HK-2 (cell line): ENCODE measurements at regions not wholly inside any gene's neighbourhood (a gene's known extent, or its start where the extent isn't known, plus 50 kb on each side); places are given as distances from the start of the nearest gene placed in this dataset.

Source experiments
- DNase-seq: peaks from one replicate; pipeline ENCODE4 v3.0.0-alpha.2; 2018; ENCODE audit not compliant: unreplicated experiment

GRCh38 chr6:11358904-11359830 lies 126.7 kb upstream of the NEDD9 start:
- DNase-seq, result no peak

DNA sequence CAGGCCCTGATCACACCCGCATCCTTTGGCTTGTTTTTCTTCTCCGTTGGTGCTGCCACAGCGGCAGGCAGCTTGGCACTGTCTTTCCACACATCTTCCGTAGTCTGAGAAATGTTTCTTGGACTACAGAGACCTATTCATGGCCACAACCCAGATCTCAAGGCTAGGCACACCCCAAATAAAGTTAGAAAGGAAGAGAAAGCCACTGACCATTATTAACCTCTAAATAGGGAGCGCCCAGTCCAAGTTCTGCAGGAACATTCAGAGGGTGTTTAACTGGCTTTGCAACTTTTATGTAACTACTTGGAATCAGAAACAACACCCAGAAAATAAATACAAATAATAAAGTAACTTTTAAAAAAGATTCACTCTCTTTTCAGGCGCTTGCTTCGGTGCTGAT lies 124.8 kb upstream of the NEDD9 start:
- no peak for DNase-seq

DNA sequence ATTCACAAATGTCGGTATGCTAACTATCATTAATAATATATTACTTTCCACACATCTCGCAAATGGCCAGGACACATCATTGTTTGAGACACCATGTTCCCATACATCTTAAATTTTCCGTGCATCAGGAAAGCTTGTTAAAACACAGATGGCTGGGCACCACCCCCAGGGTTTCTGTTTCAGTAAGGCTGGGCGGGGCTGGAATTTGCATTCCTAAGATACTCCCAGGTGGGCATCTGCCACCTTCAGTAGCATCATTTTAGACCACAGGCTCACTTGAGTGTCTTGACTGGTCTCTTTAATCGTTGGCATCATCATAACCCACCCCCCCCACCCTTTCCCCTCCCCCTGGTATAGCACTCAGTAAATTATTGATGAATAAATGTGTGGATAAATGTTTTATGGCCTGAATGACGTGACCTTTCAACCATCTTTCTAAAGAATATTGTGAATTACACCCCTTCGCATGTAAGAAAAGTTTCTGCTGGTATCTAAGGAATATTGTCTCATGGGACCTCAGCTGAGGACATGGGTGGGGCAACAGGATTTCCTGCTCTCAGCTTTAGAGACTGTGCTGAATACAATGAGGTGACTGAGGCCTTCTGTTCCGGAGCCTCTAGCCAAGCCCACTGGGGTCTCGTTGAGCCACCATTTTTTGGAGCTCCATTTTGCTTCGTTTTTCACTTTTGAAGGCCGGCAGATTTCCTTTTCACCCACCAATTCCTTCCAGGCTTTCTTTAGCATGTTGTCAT lies 124.1 kb upstream of the NEDD9 start:
- DNase-seq, result no peak

DNA sequence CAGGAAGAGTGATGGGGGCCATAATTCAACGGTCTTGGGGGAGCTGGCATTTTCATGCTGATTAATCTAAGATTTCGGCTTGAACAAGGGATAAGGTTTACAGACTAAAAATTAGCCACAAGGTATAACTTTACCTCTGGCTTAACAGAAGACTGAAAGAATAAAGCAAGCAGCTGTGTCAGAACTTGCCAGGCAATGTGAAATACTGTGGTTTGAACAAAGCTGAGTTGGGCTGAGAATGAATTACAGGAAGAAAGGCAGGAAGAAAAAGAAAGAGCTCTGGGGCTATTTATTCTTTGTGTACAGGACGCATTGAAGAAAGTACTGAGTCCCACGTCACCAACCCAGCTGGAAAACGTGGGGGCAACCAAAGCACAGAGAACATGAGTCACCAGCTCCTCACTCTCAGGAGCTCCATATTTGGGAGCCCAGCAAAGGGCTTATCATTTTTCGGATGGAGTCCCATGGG lies 121.5 kb upstream of the NEDD9 start:
- no peak for DNase-seq

DNA sequence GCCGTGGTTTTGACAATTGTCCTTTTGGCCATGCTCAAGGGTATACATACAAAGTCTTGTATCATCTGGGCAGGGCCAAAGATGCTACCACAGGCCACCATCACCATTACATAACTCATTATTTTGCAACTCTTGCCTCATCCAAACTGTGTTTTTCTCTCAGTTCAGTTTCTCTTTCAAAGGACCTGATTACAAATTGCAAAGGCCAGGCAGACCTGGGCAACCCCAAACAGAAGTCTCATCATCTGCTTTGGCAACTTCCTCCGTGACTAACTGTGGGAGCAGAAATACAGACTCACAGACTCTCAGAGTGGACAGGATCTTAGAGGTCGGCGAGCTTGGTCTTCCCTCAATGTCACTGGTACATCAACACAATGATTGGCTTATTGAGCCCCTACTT lies 117.8 kb upstream of the NEDD9 start:
- DNase-seq, result no peak

GRCh38 chr6:11349880-11350279 lies 117.4 kb upstream of the NEDD9 start:
- no peak for DNase-seq

DNA sequence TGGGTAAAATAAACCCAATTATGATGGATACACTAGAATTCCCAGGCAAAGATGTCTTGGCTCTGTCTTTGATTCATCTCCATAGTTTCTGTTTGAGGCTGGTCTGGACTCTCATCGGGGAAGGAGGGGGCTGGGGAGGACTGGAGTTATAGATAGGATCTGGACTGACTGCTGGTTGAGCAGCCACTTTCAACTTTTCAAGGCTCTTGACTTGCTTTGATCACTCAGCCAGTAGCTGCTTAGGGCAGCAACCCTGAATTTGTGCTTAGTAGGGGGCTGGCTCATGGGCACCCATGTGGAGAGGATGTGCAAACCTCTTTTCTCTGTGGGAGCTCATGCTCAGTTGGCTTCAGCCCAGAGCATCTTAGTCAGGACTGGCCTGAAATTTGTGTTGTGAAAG lies 114.0 kb upstream of the NEDD9 start:
- no peak for DNase-seq

DNA sequence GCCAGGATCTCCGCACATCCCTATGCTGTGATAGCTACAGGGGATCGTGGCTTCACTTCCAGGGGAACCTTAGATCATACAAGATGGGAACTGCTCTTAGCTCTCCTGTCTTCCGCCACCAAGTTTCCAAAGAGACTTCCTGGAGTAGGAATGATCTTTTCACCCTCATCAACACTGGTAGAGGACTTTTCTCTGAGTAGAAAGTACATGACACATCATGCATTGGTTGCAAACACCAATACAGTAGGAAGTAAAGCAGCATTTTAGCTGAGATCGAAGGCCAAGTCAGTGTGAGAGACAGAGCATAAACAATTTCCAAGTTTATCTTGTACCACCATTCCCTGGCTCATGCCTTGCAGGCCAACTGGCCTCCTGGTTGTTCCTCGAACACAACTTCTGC lies 113.1 kb upstream of the NEDD9 start:
- DNase-seq, result no peak

- DNase-seq, result no peak
Observed at GRCh38 chr6:11343963-11344723, 111.7 kb upstream of the NEDD9 start.

DNA sequence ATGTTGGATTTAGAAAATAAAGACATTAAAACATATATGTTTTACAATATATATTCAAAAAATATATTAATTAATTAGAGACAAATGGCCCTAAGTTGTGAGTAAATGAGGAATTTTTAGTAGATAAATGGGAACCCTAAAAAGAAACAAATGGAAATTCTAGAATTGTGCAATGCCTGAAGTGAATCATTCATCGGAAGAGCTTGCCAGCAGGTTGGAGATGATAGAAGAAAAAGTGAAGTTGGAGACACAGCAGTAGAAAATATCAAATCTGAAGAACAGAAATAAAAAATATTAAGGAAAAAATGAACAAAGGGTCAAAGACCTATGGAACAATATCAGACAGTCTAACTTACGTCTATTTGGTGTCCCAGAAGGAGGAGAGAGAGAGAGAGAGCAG lies 109.4 kb upstream of the NEDD9 start:
- no peak for DNase-seq

DNA sequence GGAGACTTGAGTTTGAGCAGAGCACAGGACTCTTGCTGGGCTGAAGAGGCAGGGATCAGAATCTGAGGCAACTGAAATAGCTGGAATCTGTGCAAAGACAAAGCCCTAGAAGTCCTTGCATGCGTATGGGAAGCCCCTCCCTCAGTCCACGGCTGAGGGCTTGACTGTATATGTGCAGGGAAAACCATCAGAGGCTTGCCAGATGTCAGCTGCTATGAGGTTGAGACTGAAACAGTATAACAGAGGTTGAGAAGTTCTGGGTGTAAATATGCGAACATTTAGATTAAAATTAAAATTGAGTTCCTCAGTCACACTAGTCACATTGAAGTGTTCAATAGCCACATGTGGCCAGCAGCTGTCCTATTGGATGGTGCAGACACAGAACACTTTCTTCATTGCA lies 108.8 kb upstream of the NEDD9 start:
- no peak for DNase-seq

- no peak for DNase-seq
Observed at GRCh38 chr6:11339380-11339779, 106.9 kb upstream of the NEDD9 start.

- DNase-seq, result no peak
Observed at GRCh38 chr6:11337306-11337705, 104.8 kb upstream of the NEDD9 start.

DNA sequence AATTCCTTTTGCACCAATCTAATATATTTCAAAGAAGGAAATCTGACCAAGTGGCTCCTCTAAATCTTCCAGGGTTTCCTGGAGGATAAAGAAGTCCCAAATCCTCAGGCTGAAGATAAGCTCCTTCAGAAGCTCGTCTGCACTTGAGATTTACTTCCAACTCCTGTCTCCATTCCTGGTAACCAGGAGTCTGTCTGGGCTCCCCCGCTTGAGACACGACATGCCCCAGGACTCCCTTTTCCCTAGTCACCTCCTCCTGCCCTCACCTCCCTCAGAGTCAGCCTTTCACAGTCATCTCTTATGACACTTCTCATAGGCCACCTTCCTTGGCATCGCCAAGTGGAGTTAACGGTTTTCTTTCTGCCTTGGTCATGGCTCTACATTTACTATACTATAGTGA lies 103.4 kb upstream of the NEDD9 start:
- DNase-seq, result no peak

- DNase-seq, result no peak
Observed at GRCh38 chr6:11333132-11333849, 100.8 kb upstream of the NEDD9 start.

DNA sequence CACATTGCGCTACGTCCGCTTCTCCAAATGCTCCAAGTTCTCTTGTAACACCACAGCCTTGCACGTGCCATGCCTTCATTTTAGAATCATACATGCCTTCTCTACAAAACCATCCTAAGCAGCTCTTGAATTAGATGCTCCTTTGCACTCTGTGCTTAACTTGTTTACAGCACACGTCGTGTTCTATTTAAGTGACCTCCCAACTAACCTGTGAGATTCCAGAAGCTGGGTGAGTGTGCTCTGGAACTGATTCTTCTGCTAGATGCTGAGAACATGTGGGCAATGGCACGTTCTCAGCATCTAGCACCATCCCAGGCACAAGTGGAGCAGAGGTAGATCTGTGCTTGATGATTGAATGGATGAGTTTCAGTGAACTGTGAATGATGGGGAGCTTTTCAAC lies 100.0 kb upstream of the NEDD9 start:
- DNase-seq, result no peak

DNA sequence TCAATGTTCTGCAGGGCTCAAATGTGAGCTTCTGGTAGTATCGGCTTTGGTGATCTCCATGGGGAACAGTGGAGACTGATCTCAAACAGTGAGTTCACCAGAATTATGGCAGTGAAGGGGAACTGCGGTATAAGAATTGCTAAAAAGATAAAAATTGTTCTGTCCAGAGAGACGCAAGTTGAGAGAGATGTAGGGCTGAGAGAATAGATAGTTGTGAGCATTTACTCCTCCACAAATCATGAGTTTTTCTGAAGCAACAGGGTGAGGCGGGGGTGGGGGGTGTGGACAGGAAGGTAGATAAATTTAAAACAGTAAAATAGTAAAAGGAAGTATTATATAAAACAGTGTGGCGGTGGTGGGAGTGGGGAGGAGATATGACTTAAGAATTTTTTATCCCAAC lies 98.6 kb upstream of the NEDD9 start:
- DNase-seq, result no peak

- no peak for DNase-seq
Observed at GRCh38 chr6:11330413-11330760, 97.9 kb upstream of the NEDD9 start.

DNA sequence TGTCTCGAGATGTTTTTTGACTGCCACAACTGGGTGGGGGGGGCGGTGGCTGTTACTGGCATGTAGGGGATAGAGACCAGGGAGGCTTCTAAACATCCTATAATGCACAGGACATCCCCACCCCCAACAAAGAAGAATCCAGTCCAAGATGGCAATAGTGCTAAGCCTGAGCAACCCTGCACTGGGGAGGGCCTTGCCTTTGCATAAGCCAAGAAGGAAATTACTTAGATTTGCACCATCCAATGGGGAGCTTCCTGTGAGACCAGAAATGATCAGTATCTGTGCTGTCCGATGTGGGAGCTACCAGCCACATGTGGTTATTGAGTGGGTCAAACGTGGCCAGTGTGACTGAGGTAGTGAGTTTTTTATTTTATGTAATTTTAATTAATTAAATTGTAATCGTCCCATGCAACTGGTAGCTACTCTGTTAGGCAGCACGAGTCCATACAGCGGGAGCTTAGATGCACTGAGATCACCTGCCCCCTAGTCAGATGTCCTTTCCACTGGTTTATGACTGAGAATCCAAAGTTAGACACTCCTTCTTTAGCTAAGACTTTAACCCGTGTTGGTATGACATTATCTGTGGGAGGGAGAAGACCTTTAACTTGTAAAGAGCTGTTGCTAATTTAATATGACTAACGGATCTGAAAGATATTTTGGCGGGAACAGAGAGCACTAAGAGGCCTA lies 97.4 kb upstream of the NEDD9 start:
- no peak for DNase-seq

DNA sequence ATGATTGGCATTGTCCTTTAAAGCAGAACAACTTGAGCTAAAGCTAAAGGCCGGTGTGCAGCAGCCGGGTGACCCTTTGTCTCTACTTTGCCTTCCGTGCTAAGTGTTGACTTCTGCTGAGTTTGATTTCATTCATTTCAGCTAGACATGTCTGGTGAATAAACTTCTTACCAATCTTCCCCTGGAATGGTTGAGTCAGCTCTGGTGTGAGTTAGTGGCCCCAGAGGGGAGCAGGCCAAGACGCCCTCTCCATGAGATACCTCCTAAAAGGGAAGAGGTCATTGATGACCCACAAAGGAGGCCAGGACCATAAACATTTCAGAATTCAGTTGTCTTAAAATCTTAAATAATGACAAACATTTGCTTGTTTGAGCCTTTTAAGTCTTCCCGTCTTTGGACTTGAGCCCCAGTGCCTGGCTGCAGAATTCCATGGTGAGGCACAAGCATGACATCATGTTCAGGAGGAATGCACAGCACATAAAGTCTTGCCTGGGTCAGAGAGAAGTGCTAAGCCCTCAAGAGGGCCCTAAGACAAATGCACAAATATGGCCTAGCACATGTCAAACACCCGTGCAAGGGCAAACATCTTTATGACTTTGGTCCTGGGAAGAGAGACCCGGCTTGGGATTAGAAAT lies 96.3 kb upstream of the NEDD9 start:
- no peak for DNase-seq

DNA sequence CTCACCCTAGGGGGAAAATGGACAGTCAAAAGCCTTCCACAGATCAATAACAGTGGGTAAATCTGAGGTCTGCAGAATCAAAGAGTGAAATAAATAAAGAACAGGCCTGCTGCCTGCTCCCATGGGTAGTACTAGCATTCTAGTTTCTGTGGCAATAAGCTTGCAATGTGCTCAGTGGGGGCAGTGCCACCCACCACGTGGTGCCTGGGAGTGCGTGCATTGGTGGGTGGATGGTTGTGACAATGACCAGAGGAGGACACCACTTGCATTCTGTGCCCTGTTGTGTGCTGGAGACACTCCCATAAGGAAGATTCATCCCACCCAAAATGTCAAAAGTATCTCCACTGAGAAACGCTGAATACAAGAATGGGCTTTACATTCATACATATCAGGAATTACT lies 95.5 kb upstream of the NEDD9 start:
- DNase-seq, result no peak
